NCI-H526 (cell line): ENCODE measurements at regions not wholly inside any gene's neighbourhood (a gene's known extent, or its start where the extent isn't known, plus 50 kb on each side); places are given as distances from the start of the nearest gene placed in this dataset.
A peak's percentile ranks its signal among the peaks of the same experiment; 100 is the strongest.

ENCODE experiments used
- DNase-seq, 2 experiments: peaks; one replicate each; lab custom pipeline; 2025; lab: John Stamatoyannopoulos, UW

DNA sequence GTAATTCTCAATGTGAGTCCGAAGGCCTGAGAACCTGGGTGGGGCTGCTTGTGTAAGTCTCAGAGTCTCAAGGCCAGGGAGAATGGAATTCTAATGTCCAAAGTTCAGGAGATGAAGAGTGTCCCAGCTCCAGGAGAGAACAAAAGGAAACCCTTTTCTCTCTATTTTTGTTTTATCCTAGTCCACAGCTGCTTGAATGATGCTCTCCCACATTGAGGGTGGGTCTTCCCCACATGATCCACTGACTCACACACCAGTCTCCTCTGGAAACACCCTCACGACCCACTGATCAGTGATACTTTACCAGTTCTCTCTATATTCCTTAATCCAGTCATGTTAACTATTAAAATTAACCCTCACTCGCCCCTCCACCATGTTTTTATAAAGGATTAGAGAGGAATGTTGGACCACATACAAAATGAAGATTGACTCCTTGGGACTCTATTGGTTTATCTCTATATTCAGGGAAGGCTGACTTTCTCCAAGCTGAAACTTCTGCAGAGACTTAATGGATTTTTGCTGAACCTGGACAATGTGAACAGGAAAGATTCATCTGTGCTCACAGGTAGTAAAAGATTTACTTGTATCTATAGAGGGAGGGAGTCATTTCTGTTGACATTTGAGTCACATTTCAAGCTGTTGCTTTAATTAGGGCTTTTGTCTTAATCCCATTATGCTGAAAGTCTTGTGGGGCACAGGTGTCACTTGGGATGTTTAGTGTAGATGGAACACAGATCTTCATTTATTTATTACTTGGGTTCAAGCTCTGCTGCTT is 1061.0 kb upstream of the TMEM132C start:
- no peak for DNase-seq

- DNase-seq: no peak
Measured at GRCh38 chr12:127209318-127209717, 1057.7 kb upstream of the TMEM132C start.

DNA sequence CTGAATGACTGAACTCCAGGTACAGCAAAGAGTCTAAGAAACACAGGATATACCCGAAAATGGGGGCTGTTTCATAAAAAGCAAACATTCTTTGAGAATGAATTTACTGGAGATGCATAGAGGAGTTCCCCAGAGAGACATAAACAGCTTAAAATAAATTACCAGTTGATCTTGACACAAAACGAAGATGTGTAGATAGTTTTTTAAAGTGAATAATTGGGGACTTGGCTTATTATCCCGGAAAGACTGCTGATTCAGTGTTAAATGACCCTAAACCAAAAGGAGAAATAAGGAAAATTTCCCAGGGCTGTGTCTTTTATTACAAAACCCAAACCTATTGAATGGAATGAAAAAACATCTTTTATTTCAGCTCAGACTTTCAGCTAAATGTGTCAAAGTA is 1052.8 kb upstream of the TMEM132C start:
- DNase-seq: no peak

GRCh38 chr12:127223011-127223410 is 1044.0 kb upstream of the TMEM132C start:
- no peak for DNase-seq

DNA sequence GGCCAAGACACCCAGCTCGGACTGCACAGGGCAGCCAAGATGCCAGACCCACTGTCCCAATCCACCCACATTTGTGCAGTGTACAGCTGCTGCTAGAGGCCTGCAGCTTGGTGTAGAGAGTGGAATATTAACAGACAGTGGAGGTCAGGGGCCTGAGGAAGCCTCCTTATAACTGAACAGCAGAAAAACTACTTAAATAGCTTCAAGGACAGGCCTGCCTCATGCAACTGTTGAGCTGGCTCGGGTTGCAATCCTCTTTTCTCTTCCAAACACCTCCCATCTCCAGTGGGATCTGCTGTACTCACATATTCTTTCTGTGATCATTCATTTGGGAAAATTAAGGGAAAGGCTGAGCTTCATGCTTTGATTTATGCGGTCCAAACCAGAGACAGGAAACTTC is 1043.2 kb upstream of the TMEM132C start:
- DNase-seq: no peak

DNA sequence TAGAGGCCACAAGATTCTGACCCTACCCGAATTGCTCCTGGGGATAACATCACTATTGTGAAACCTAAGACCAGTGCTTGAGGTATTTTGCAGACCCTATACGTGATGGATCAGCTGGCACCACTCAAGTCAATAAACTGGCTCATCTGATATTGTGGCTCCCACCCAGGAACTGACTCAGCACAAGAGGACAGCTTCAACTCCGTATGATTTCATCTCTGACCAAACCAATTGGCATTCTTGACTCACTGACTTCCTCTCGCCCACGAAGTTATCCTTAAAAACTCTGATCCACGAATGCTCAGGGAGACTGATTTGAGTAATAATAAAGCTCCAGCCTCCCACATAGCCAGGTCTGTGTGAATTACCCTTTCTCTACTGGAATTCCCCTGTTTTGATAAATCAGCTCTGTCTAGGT is 1036.1 kb upstream of the TMEM132C start:
- DNase-seq: no peak

DNA sequence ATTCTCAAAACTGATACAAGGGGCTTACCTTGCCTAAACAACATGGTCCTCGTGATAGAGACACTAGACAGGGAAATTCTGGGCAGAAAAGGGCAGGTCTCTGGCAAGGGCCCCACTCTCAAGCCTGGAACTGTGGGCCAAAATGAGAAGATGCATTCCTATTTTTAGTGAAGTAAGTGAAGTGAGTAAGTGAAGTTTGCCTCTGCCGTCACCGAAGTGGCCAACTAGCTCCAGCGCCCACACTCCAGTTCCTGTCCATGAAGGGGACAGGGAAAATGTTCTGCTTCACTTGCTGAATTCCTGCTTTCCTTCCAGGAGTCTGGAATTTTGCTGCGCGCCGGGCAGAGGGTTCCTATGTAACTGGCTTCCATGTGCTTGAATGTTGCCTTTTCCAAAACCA is 1035.6 kb upstream of the TMEM132C start:
- DNase-seq: no peak

DNA sequence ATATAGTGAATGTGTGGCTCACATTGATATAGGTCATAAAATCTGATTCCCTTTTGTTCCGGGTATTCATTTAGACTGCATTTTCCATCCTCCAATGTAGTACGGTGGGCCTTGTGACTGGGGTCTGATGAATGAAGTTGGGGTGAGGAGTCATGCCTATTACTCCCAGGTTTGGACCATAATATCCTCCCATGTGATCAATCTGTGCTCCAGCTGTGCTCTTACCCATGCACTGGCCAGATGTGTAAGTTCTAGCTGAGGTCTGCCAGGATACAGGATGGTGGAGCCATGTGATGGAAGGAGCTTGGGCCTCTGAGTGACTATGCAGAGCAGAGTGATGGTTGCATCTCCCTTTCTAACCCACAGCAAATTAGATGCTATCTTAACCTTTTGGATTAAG is 1034.0 kb upstream of the TMEM132C start:
- DNase-seq: no peak

DNA sequence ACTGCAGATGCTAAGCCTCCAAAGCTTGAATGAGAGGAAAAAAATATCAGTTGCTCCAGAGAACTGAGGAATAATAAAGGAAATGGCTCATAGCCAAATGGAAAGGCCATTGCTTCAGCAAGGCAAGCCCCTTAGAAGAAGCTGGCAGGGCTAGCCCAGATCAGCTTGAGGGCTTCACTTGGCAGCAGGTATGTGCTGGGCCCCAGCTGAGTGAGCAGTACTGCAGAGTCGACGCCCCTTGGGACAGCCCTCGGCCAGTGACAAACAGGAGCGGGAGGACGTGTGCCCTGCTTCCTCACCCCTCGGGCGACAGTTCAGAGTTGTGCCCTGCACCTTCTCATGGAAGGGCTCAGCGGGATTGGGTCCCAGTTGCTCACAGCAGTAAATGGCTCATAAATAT is 1031.2 kb upstream of the TMEM132C start:
- peak in 1 of 2 experiments; percentile 1 for DNase-seq

- DNase-seq: no peak
Measured at GRCh38 chr12:127236491-127236890, 1030.5 kb upstream of the TMEM132C start.

GRCh38 chr12:127237151-127237550 is 1029.8 kb upstream of the TMEM132C start:
- no peak for DNase-seq

GRCh38 chr12:127238107-127238506 is 1028.9 kb upstream of the TMEM132C start:
- DNase-seq: no peak

GRCh38 chr12:127239781-127240180 is 1027.2 kb upstream of the TMEM132C start:
- DNase-seq: no peak

GRCh38 chr12:127240249-127240929 is 1026.6 kb upstream of the TMEM132C start:
- DNase-seq: no peak

DNA sequence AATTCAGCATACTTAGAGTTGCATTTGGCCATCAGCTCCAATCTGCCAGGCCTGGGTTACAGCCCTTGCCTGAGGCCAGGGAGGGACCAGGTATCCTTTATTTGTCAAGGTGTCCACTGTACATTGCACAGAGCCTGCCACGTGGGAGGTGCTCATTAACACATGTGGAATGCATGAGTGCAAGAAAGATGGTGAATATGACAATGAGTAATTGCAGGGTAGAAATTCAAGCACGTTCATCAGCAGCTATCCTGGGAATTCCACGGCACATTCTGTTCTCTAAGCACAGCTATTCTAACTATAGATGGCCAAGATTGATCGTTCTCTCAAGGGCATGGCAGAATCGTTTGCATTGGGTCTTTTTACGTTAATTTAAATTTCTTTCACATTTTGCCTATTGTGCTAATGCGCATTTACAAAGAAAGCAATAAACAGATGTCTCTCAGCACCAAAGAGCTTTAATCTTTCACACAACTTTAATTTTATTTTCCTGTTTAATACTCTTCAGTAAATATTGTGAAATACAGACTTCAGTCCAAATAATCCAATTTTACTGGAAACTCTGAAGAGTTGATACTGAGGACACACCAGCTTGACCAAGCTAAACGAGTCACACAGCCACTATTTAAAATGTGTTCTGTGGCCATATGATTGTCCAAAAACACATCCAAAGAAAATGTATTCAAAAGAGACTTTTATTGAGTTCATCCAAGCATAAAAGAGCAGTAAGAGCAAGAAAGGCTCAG is 1025.7 kb upstream of the TMEM132C start:
- no peak for DNase-seq

GRCh38 chr12:127245009-127245408 is 1022.0 kb upstream of the TMEM132C start:
- DNase-seq: no peak

DNA sequence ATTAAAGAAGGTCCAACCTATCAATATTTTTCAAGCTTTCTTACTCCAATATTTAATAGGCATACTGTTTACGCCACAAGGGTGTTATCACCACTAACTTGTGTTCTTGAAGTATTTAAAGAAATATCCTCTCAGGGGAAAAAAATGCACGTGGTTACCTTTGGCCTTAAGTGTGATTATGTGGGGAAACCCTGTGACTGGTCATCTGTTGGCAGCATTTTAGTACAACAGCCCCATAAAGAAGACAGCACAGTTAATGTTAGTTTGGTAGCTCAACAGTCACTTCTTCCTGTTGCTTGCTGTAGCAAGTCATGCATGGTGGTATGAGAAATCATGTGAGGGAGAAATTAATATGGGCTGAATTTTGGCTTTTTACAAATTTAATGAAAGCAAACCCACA is 1021.5 kb upstream of the TMEM132C start:
- no peak for DNase-seq

- no peak for DNase-seq
Measured at GRCh38 chr12:127247937-127248336, 1019.0 kb upstream of the TMEM132C start.

- DNase-seq: no peak
Measured at GRCh38 chr12:127249428-127249827, 1017.5 kb upstream of the TMEM132C start.

GRCh38 chr12:127253797-127254327 is 1013.1 kb upstream of the TMEM132C start:
- no peak for DNase-seq

DNA sequence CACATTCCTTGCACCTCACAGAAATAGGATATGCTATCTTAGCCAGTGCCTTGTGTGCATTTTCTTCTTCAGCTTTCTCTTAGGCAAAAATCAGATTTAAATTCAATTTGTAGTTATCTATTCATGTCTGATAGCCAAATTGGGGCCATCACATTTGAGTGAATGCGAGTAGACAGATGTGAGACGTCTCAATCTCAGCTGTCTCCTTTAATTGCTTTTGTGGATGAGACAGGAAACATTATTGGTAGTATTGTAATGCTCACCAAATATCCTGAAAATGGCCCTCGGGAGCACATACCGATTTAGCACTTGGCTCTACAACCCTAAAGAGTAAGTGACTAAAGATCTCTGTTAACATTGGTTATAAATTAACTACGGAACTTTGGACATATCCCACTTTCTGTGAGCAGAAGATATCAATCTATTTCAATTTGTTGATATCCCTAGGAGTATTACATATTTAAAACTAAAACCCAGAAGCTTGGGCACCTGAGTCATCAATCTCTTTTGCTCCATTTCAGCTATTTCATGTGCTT is 1012.5 kb upstream of the TMEM132C start:
- DNase-seq: no peak

DNA sequence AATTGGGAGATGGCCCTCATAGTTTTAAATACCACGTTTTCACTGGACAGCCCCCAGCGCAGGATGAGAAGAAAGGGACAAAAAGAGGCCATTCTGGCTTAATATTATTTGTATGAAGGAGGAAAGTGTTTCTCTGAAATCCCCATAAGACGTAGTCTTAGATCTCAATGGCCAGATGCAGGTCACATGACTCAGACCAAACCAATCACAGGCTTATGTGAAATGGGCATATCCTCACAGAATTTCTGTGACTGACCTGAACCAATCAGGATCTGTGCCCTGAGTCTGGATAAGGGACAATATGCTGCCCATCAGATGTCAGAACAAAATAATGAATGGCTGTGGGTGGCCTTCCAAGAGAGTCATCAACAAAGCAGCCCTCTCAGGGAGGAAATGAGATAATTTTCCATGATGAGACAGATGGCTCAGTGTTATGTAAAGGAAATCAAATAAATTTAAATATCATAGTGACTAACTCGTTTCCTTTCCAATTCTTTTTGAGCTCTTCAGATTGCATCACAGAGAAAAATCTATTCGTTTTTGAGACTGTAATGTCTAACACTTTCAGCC is 1009.5 kb upstream of the TMEM132C start:
- DNase-seq: no peak
